Panc1 (cell line): ENCODE measurements at regions not wholly inside any gene's neighbourhood (a gene's known extent, or its start where the extent isn't known, plus 50 kb on each side); places are given as distances from the start of the nearest gene placed in this dataset.

Experiments used
- CTCF ChIP-seq: fragments of 450-650 bp; IDR thresholded peaks from 2 replicates; pipeline ENCODE4 v1.5.1; 2017; ENCODE audit warnings: mild to moderate bottlenecking
- POLR2AphosphoS5 ChIP-seq: IDR thresholded peaks from 2 replicates; pipeline ENCODE4 v1.6.1; 2012; ENCODE audit warnings: mild to moderate bottlenecking, low read depth, low read length, moderate library complexity
- REST ChIP-seq, 2 experiments: IDR thresholded peaks; 2 replicates each; pipeline ENCODE4 v1.6.1; 2011 to 2012; ENCODE audit warnings: low read depth in 2 of 2, control low read depth in 1 of 2, low read length in 1 of 2, mild to moderate bottlenecking in 1 of 2, moderate library complexity in 1 of 2; ENCODE audit not compliant: insufficient read depth in 1 of 2
- SIN3A ChIP-seq: IDR thresholded peaks from 2 replicates; pipeline ENCODE4 v1.6.1; 2012; ENCODE audit warnings: low read depth, mild to moderate bottlenecking, low read length, moderate library complexity, borderline replicate concordance; ENCODE audit not compliant: insufficient read depth

GRCh38 chr7:79789584-79790345, 336.3 kb upstream of the MAGI2 start:
- no peak for TF ChIP-seq CTCF
- TF ChIP-seq SIN3A = no peak
- no peak for TF ChIP-seq POLR2AphosphoS5
- no peak for TF ChIP-seq REST (IDR thresholded peaks at IDR 0.05; ENCODE audit: insufficient read depth in 1 of 2, low read depth in 2 of 2, low read length in 1 of 2)
